Osteoblast (primary cell): ENCODE measurements at regions not wholly inside any gene's neighbourhood (a gene's known extent, or its start where the extent isn't known, plus 50 kb on each side); places are given as distances from the start of the nearest gene placed in this dataset.

Experiments used
- DNase-seq: peaks from one replicate; pipeline ENCODE4 v3.0.0; 2011; ENCODE audit warnings: low spot score, mixed read lengths; ENCODE audit not compliant: insufficient read length; ENCODE audit errors: missing footprints
- H2AFZ ChIP-seq: 2 replicates; pipeline ENCODE4 v1.6.0; 2011; ENCODE audit warnings: mild to moderate bottlenecking, low read length
- H3K27ac ChIP-seq: 2 replicates; pipeline ENCODE4 v1.5.1; 2011; ENCODE audit warnings: mild to moderate bottlenecking, low read depth, low read length, moderate library complexity
- H3K27me3 ChIP-seq: 2 replicates; pipeline ENCODE4 v1.6.0; 2012; ENCODE audit warnings: mild to moderate bottlenecking, control low read depth, inconsistent platforms, low read length, moderate library complexity; ENCODE audit not compliant: insufficient read depth
- H3K36me3 ChIP-seq: 2 replicates; pipeline ENCODE4 v1.5.1; 2011; ENCODE audit warnings: mild to moderate bottlenecking, low read length, control low read depth, moderate library complexity; ENCODE audit not compliant: insufficient read depth
- H3K4me1 ChIP-seq: 2 replicates; pipeline ENCODE4 v1.5.1; 2011; ENCODE audit warnings: mild to moderate bottlenecking, low read length, control low read depth, moderate library complexity; ENCODE audit not compliant: insufficient read depth
- H3K4me2 ChIP-seq: 2 replicates; pipeline ENCODE4 v1.6.0; 2011; ENCODE audit warnings: mild to moderate bottlenecking, low read length; ENCODE audit not compliant: insufficient read depth
- H3K4me3 ChIP-seq: fragments of 200-600 bp; sonication (generic); 3 replicates; pipeline ENCODE4 v1.5.1; 2012; ENCODE audit warnings: mild to moderate bottlenecking, low read length, inconsistent platforms; ENCODE audit not compliant: insufficient read depth
- H3K79me2 ChIP-seq: 2 replicates; pipeline ENCODE4 v1.6.0; 2012; ENCODE audit warnings: mild to moderate bottlenecking, low read length, control low read depth, inconsistent platforms; ENCODE audit not compliant: insufficient read depth
- H3K9me3 ChIP-seq: 2 replicates; pipeline ENCODE4 v1.5.1; 2011; ENCODE audit warnings: low read depth, low read length, control low read depth
- H4K20me1 ChIP-seq: 2 replicates; pipeline ENCODE4 v1.6.0; 2012; ENCODE audit warnings: mild to moderate bottlenecking, low read length, control low read depth; ENCODE audit not compliant: insufficient read depth
- CTCF ChIP-seq: IDR thresholded peaks from 2 replicates; pipeline ENCODE4 v1.5.1; 2011; ENCODE audit warnings: mild to moderate bottlenecking, low read depth, low read length, moderate library complexity; ENCODE audit errors: extremely low read depth

GRCh38 chr3:13163848-13164382, 90.7 kb upstream of the IQSEC1 start:
- Histone ChIP-seq H3K9me3 (no peaks in the 10 kb centered on the region), H3K36me3 (no peaks in the 10 kb centered on the region), H3K79me2 (no peaks in the 10 kb centered on the region), H3K4me1 (no peaks in the 10 kb centered on the region), H3K4me3 (no peak overlapping the region), H4K20me1 (no peaks in the 10 kb centered on the region), H2AFZ (no peak overlapping the region), H3K27ac (no peak overlapping the region), H3K27me3 (no peaks in the 10 kb centered on the region), H3K4me2 (no peak overlapping the region)
- no peak for TF ChIP-seq CTCF
- peak; percentile 86 for DNase-seq

GRCh38 chr3:13162549-13163320, 89.5 kb upstream of the IQSEC1 start:
- H3K9me3 ChIP-seq = no peaks in the 10 kb centered on the region
- no peak for TF ChIP-seq CTCF
- no peaks in the 10 kb centered on the region for H4K20me1 ChIP-seq
- no peak overlapping the region for H2AFZ ChIP-seq
- peak; percentile 37 for DNase-seq
- no peak overlapping the region for H3K4me3 ChIP-seq
- H3K4me1 ChIP-seq = no peaks in the 10 kb centered on the region
- H3K27ac ChIP-seq = no peak overlapping the region
- H3K4me2 ChIP-seq = no peak overlapping the region
- no peaks in the 10 kb centered on the region for H3K79me2 ChIP-seq
- H3K36me3 ChIP-seq = no peaks in the 10 kb centered on the region
- no peaks in the 10 kb centered on the region for H3K27me3 ChIP-seq

GRCh38 chr3:13161771-13162535, 88.7 kb upstream of the IQSEC1 start:
- no peak overlapping the region for H3K4me2 ChIP-seq
- H3K4me3 ChIP-seq = no peak overlapping the region
- no peak overlapping the region for H3K27ac ChIP-seq
- peak; percentile 25 for DNase-seq
- H3K9me3 ChIP-seq = no peaks in the 10 kb centered on the region
- no peaks in the 10 kb centered on the region for H3K4me1 ChIP-seq
- H3K27me3 ChIP-seq = no peaks in the 10 kb centered on the region
- H2AFZ ChIP-seq = no peak overlapping the region
- H3K36me3 ChIP-seq = no peaks in the 10 kb centered on the region
- no peaks in the 10 kb centered on the region for H3K79me2 ChIP-seq
- no peak for TF ChIP-seq CTCF
- H4K20me1 ChIP-seq = no peaks in the 10 kb centered on the region
